GM19463 (cell line): ENCODE measurements at regions not wholly inside any gene's neighbourhood (a gene's known extent, or its start where the extent isn't known, plus 50 kb on each side); places are given as distances from the start of the nearest gene placed in this dataset.
"Not testable (repeated sequence)": the region's sequence is repeated elsewhere in the genome, so short reads cannot be mapped to it uniquely, and the experiment has no call there.

ENCODE experiments used
- ATAC-seq: cut with Tn5 transposase; IDR thresholded peaks from one replicate; pipeline ENCODE4 v1.9.1; 2021; ENCODE audit warnings: mild to moderate bottlenecking, moderate library complexity; ENCODE audit not compliant: unreplicated experiment

DNA sequence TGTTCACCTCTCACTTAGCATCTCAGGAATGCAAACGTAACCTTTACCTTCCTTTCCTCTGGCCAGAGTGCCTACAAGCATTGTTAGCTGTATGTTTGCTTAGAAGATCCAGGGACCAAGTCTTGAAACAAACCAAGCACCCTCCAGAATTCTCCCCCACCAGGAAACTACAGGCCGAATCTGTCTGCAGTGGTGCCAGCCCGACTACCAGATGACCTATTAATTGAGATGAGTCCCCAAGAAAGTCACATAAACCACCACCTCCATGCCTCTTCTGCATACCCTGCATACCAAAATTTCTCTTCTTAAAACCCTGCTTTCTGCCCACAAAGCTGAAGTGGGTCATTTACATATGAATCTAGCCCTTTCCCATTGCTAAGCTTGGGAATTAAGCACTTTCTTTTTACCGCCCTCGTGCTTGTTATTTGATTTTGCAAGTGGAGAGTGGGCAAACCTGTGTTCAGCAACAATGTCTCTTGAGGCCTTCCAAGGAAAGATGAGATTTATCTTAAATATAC, 1239.1 kb downstream of the CDH12 start:
- ATAC-seq = no peak

DNA sequence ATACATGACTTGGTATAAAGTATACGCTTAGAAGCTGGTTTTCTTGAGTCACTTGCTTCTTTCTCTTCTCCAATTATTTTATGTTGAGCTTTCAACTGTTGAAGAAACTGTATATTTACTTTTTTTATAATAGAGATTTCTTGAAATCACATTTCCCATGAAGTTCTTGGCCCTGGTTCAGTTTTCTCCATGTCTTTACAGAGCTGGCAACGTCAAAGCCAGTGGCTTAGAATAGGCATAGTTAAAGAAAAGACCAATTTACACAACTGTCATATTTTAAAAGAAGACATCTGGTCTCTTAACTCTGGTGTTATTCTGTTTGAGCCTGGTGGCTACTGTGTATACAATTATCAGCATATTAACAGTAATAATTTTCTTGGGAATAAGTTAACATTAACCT, 1249.3 kb downstream of the CDH12 start:
- ATAC-seq = no peak

DNA sequence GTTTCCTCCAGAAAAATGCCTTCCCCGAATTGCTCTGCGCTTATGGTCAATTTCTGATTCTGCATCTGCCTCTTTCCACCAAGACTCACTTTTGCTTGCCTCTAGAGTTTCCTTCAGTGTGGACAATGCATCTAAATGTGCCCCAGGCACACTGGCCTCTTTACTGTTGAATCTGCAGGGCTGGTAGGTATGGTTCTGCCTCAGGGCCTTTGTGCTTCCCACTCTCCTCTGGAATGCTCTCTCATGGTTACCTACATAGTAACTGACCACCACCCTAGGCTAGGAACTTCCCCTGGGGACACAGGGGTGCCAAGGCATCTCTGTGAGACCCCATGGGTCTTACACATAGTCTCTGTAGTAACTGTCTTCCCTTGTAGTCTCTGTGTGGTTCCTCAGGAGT, 1258.6 kb downstream of the CDH12 start:
- no peak for ATAC-seq

GRCh38 chr5:21593261-21593660, 1259.9 kb downstream of the CDH12 start:
- no peak for ATAC-seq

GRCh38 chr5:21581508-21581907, 1271.6 kb downstream of the CDH12 start:
- ATAC-seq = no peak

DNA sequence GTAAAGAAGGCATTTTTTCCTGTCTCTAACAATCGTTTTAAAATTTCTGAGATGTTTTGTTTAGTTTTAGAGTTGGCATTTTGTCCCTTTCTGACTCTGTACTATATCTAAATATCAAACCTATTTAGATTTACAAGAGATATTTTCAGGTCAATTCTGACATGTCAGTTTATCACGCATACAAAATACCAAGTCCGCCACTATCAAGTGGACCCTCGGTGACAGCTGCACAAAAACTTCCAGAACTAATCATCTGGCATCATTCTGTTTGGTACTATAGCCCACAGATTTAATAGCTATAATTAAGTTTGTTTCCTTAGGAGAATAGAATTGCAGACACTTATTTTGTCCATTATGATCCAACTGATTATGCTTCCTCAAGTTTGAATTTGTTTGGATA, 1278.2 kb downstream of the CDH12 start:
- ATAC-seq = no peak

DNA sequence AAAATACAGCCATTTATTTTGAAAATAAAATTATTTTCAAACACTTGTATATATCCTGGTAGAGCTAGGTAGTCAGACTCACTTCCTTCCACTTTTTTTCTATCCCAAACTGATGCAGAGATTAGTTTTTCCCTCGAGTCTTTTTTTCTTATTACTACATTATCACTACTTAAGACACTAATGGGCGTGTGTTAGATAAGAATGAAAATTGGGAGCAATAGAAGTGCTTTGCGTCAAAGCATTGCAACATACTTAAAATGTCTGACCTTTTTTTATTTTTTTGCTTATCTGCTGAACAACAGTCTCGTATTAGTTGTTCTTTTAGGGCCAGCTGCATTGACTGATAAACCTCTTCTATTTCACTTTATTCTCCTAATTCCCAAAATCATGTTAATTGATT, 1278.7 kb downstream of the CDH12 start:
- ATAC-seq = no peak

- no peak for ATAC-seq
Measured at GRCh38 chr5:21573416-21574314, 1279.5 kb downstream of the CDH12 start.

DNA sequence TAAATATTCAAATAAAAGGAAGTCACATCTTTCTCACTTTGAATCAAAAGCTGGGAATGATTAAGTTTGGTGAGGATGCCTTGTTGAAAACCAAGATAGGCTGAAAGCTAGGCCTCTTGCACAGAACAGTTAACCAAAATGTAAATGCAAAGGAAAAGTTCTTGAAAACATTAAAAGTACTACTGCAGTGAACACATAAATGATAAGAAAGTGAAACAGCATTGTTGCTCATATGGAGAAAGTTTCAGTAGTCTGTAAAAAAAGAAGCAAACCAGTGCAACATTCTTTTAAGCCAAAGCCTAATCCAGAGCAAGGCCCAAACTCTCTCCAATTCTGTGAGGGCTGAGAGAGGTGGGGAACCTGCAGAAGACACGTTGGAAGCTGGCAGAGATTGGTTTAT, 1281.9 kb downstream of the CDH12 start:
- ATAC-seq = not testable (repeated sequence)

DNA sequence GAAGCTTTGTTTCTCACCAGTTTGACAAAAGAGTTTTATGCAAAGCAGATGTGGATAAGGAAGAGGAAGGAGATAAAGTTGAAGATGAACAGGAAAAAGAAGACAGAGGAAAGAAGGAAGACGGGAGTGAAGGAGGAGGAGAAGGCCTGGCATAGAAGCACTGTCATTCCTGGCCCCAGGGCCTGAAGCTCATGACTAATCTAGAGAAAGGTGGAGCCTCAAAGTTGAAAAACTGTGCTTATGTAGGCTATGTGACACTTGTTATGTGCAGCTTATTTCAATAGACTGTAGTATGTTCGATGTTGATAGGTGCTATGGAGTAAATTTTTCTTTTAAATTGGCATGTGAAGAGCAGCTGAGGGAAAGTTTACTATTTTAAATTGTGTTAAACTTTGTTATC, 1294.0 kb downstream of the CDH12 start:
- ATAC-seq = peak; percentile 51

DNA sequence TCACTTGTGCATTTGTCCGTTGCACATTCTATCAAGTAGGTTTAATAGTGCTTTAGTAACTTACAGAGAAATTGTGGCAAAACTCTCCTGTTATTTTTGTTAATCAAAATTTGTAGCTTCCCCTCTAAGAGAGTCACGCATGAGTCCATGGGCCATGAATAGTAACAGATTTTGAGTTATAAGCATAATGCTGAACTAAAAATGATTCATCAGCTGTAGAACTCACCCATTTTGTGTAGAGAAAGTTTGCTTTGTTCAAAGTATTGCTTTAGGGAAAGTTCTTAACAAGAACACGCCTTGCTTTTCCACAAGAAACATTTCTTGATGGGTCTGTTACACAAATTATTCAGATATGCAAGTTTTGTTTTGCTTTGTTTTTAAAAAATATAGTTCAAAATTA, 1300.9 kb downstream of the CDH12 start:
- ATAC-seq = not testable (repeated sequence)

- ATAC-seq = not testable (repeated sequence)
Measured at GRCh38 chr5:21550916-21551315, 1302.2 kb downstream of the CDH12 start.

DNA sequence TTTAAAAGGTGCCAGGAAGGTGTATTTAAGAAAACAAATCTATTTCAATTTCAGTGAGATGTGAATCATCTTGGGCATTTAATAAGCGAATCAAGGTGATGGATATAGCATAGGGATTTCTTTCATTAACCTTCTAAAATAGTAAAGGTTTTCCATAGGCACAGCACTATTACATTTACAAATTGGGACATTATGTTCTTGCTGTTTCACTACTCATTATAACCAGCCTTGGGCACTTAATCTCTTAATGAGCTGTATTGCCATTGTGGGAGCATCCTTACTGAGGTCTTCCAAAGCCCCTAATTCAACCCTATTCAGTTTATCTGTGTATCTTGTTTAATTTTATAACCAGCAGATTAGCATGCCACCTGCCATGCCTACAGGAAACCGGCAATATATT, 1305.5 kb downstream of the CDH12 start:
- ATAC-seq = not testable (repeated sequence)

- not testable (repeated sequence) for ATAC-seq
Measured at GRCh38 chr5:21535114-21535513, 1318.0 kb downstream of the CDH12 start.

- not testable (repeated sequence) for ATAC-seq
Measured at GRCh38 chr5:21521157-21521556, 1332.0 kb downstream of the CDH12 start.

DNA sequence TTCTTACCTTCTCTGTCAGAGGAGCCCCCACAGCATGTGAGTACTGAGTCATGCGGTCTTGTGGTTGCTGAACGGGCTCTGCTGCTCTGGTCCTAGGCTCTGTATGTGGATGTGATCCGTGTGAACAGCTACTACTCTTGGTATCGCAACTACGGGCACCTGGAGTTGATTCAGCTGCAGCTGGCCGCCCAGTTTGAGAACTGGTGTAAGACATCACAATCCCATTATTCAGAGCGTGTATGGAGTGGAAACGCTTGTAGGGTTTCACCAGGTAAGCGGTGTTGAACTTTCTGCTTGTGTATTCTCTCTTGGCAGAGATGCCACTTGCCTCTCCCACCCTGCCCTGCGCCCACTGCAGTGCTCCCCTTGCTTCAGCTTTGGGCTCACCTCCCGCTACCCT, 1356.2 kb downstream of the CDH12 start:
- ATAC-seq = not testable (repeated sequence)

- not testable (repeated sequence) for ATAC-seq
Measured at GRCh38 chr5:21496056-21496455, 1357.1 kb downstream of the CDH12 start.

DNA sequence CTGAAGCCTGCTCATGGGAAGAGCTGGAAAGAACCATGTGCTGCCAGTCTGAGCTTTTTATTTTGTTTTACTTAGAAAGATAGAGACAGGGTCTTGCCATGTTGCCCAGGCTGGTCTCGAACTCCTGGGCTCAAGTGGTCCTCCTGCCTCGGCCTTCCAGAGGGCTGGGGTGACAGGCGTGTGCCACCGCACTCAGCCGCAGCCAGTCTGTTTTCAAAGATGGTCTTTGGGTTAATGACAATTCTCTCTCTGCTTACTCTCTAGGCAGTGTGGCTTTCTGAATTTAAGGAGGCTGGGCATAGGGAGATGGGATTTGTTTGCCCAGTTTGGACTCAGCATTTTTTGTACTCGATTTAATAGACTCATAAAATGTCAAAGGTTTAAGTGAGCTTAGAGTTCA, 1357.9 kb downstream of the CDH12 start:
- ATAC-seq = not testable (repeated sequence)

- ATAC-seq = not testable (repeated sequence)
Measured at GRCh38 chr5:21494033-21494432, 1359.1 kb downstream of the CDH12 start.

- not testable (repeated sequence) for ATAC-seq
Measured at GRCh38 chr5:21491182-21491581, 1362.0 kb downstream of the CDH12 start.

DNA sequence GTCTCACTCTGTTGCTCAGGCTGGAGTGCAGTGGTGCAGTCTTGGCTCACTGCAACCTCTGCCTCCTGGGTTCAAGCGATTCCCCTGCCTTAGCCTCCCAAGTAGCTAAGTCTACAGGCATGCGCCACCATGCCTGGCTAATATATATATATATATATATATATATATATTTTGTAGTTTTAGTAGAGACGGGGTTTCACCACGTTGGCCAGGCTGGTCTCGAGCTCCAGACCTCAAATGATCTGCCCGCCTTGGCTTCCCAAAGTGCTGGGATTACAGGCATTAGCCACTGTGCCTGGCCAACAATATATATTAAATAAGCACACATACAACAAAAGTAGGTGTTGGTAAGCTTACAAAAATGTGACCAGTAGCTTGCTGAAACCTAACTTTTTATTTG, 1364.3 kb downstream of the CDH12 start:
- ATAC-seq = not testable (repeated sequence)

GRCh38 chr5:21485458-21486000, 1367.6 kb downstream of the CDH12 start:
- not testable (repeated sequence) for ATAC-seq
